ENCODE measurements at regions not wholly inside any gene's neighbourhood (a gene's known extent, or its start where the extent isn't known, plus 50 kb on each side); places are given as distances from the start of the nearest gene placed in this dataset.

DNA sequence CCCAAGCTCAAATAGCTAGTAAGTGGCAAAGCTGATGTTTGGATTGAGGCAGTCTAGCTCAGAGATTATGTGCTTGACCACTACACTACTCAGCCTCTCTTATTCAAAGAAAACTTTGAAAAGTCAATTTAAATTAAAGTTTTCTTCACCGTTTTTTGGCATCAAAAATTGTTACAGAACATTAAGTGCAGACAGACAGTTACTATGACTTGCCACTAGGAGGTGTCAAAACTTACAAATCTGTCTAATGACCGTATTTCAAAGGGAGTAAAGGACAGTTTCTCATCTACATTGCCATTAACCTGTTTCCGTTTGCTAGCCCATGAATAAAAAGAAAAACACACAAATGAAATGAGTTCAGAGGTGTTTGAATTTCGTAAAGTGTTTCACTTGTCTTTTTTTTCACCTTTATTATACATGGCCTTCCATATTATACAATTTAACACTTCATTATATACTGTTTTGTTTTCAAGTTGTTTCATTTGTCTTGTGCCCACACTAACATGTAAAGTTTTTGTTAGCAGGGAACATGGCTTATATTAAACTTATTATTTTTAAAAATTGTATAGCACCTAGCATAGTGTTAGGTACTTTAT lies 57.4 kb upstream of the MTF2 start:
- TF ChIP-seq, protein P1, sequence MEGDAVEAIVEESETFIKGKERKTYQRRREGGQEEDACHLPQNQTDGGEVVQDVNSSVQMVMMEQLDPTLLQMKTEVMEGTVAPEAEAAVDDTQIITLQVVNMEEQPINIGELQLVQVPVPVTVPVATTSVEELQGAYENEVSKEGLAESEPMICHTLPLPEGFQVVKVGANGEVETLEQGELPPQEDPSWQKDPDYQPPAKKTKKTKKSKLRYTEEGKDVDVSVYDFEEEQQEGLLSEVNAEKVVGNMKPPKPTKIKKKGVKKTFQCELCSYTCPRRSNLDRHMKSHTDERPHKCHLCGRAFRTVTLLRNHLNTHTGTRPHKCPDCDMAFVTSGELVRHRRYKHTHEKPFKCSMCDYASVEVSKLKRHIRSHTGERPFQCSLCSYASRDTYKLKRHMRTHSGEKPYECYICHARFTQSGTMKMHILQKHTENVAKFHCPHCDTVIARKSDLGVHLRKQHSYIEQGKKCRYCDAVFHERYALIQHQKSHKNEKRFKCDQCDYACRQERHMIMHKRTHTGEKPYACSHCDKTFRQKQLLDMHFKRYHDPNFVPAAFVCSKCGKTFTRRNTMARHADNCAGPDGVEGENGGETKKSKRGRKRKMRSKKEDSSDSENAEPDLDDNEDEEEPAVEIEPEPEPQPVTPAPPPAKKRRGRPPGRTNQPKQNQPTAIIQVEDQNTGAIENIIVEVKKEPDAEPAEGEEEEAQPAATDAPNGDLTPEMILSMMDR (IDR thresholded peaks at IDR 0.05 in 2 of 3, conservative IDR thresholded peaks at IDR 0.05 in 1 of 3; ENCODE audit: borderline replicate concordance in 1 of 3, insufficient read depth in 1 of 3, low read depth in 2 of 3, low read length in 2 of 3), result peak; percentile 67 to 86 (median 71)
- TF ChIP-seq POLR2AphosphoS5 (IDR thresholded peaks at IDR 0.05; ENCODE audit: low read depth, low read length) (no peak), EZH2 (IDR thresholded peaks at IDR 0.05) (no peak), POLR2A (IDR thresholded peaks at IDR 0.05; ENCODE audit: borderline replicate concordance, extremely low read depth, insufficient read depth, insufficient read length) (no peak), EGR1 (IDR thresholded peaks at IDR 0.05; ENCODE audit: low read depth) (no peak)
